Trophoblast cell (in vitro differentiated cells and primary cell): ENCODE measurements at regions not wholly inside any gene's neighbourhood (a gene's known extent, or its start where the extent isn't known, plus 50 kb on each side); places are given as distances from the start of the nearest gene placed in this dataset.

Source experiments
- DNase-seq, 2 donors: peaks; one replicate each; pipeline ENCODE4 v3.0.0-alpha.2; 2016
- H2AFZ ChIP-seq: 2 replicates; pipeline ENCODE4 v1.6.1; 2013; ENCODE audit warnings: low read length, moderate library complexity, mild to moderate bottlenecking; ENCODE audit not compliant: insufficient read depth, poor library complexity
- H2AK5ac ChIP-seq: 2 replicates; pipeline ENCODE4 v1.6.1; 2013; ENCODE audit warnings: mild to moderate bottlenecking, low read length
- H2BK120ac ChIP-seq: 2 replicates; pipeline ENCODE4 v1.6.1; 2013; ENCODE audit warnings: low read length, mild to moderate bottlenecking, moderate library complexity; ENCODE audit not compliant: insufficient read depth, poor library complexity
- H2BK12ac ChIP-seq: 2 replicates; pipeline ENCODE4 v1.6.1; 2013; ENCODE audit warnings: mild to moderate bottlenecking, low read length, moderate library complexity
- H2BK5ac ChIP-seq: 2 replicates; pipeline ENCODE4 v1.6.1; 2013; ENCODE audit warnings: low read length, low read depth, moderate library complexity, mild to moderate bottlenecking; ENCODE audit not compliant: poor library complexity
- H3K14ac ChIP-seq: 2 replicates; pipeline ENCODE4 v1.6.1; 2013; ENCODE audit warnings: mild to moderate bottlenecking, low read length
- H3K18ac ChIP-seq: 2 replicates; pipeline ENCODE4 v1.6.1; 2013; ENCODE audit warnings: mild to moderate bottlenecking, low read length
- H3K23ac ChIP-seq: 2 replicates; pipeline ENCODE4 v1.6.1; 2013; ENCODE audit warnings: low read length
- H3K27ac ChIP-seq: 2 replicates; pipeline ENCODE4 v1.5.1; 2013; ENCODE audit warnings: low read depth, mild to moderate bottlenecking, inconsistent platforms, low read length, moderate library complexity
- H3K27me3 ChIP-seq: 2 replicates; pipeline ENCODE4 v1.6.1; 2013; ENCODE audit warnings: inconsistent platforms, mild to moderate bottlenecking, low read length, moderate library complexity; ENCODE audit not compliant: insufficient read depth
- H3K36me3 ChIP-seq, 2 experiments: 1 replicate in 1 of 2; 2 replicates in 1 of 2; pipeline ENCODE4 v1.6.1; 2013; ENCODE audit warnings: low read length in 2 of 2, mild to moderate bottlenecking in 2 of 2, moderate library complexity in 1 of 2; ENCODE audit not compliant: insufficient read depth in 2 of 2, control insufficient read depth in 1 of 2
- H3K4ac ChIP-seq: 2 replicates; pipeline ENCODE4 v1.6.1; 2013; ENCODE audit warnings: low read depth, mild to moderate bottlenecking, low read length, moderate library complexity
- H3K4me1 ChIP-seq, 2 experiments: 1 replicate in 1 of 2; 2 replicates in 1 of 2; pipeline ENCODE4 v1.6.1; 2013; ENCODE audit warnings: low read length in 2 of 2, mild to moderate bottlenecking in 2 of 2, moderate library complexity in 1 of 2; ENCODE audit not compliant: insufficient read depth in 2 of 2, control insufficient read depth in 1 of 2
- H3K4me2 ChIP-seq: 2 replicates; pipeline ENCODE4 v1.6.1; 2013; ENCODE audit warnings: inconsistent platforms, mild to moderate bottlenecking, low read length, moderate library complexity
- H3K4me3 ChIP-seq: 2 replicates; pipeline ENCODE4 v1.5.1; 2013; ENCODE audit warnings: mild to moderate bottlenecking, low read depth, low read length, inconsistent platforms
- H3K79me1 ChIP-seq: one replicate; pipeline ENCODE4 v1.6.1; 2013; ENCODE audit warnings: low read length
- H3K79me2 ChIP-seq: 2 replicates; pipeline ENCODE4 v1.6.1; 2013; ENCODE audit warnings: low read length, mild to moderate bottlenecking; ENCODE audit not compliant: control insufficient read depth, insufficient read depth, poor library complexity
- H3K9ac ChIP-seq: 2 replicates; pipeline ENCODE4 v1.6.1; 2013; ENCODE audit warnings: mild to moderate bottlenecking, low read length
- H3K9me3 ChIP-seq: 2 replicates; pipeline ENCODE4 v1.6.1; 2013; ENCODE audit warnings: low read depth, mild to moderate bottlenecking, control low read depth, inconsistent platforms, low read length; ENCODE audit not compliant: insufficient read depth
- H4K12ac ChIP-seq: 2 replicates; pipeline ENCODE4 v1.6.1; 2013; ENCODE audit warnings: low read depth, mild to moderate bottlenecking, low read length, moderate library complexity
- H4K8ac ChIP-seq: 2 replicates; pipeline ENCODE4 v1.6.1; 2013; ENCODE audit warnings: low read depth, mild to moderate bottlenecking, low read length, moderate library complexity
- H4K91ac ChIP-seq: one replicate; pipeline ENCODE4 v1.6.1; 2013; ENCODE audit warnings: low read depth, mild to moderate bottlenecking, low read length, moderate library complexity
- WGBS: extraction: QIAGEN DNeasy Blood & Tissue Kit; methylation state at CpG from one replicate; pipeline ENCODE4 v1.1.7; 2013; ENCODE audit warnings: missing lambda C conversion rate; ENCODE audit not compliant: insufficient read length, insufficient coverage; ENCODE audit errors: extremely low coverage; 5-methylcytosine and 5-hydroxymethylcytosine counted together

GRCh38 chr4:36004204-36004851, 240.0 kb downstream of the ARAP2 start:
- Histone ChIP-seq H2BK5ac (no peak overlapping the region), H3K23ac (no peak overlapping the region), H4K8ac (no peak overlapping the region), H3K9me3 (no peaks in the 10 kb centered on the region), H2BK12ac (no peak overlapping the region), H3K36me3 (no peaks in the 10 kb centered on the region), H3K4me2 (no peak overlapping the region), H3K4me3 (no peak overlapping the region), H3K4ac (no peak overlapping the region), H2AK5ac (no peak overlapping the region), H3K4me1 (no peaks in the 10 kb centered on the region), H3K79me1 (no peaks in the 10 kb centered on the region), H4K12ac (no peak overlapping the region), H3K79me2 (no peaks in the 10 kb centered on the region), H4K91ac (no peak overlapping the region), H2BK120ac (no peak overlapping the region), H3K9ac (no peak overlapping the region), H3K18ac (no peak overlapping the region), H3K27me3 (no peaks in the 10 kb centered on the region), H3K14ac (no peak overlapping the region), H2AFZ (no peak overlapping the region), H3K27ac (no peak overlapping the region)
- DNase-seq = peak in 1 of 2 donors; percentile 64
- WGBS = no CpG with 5 or more reads among the region's 2 CpGs

- Histone ChIP-seq H2BK5ac (no peak overlapping the region), H4K8ac (no peak overlapping the region), H3K4me2 (no peak overlapping the region), H4K12ac (no peak overlapping the region), H3K27me3 (no peaks in the 10 kb centered on the region), H3K79me2 (no peaks in the 10 kb centered on the region), H3K9ac (no peak overlapping the region), H3K23ac (no peak overlapping the region), H2AK5ac (no peak overlapping the region), H3K4me3 (no peak overlapping the region), H3K36me3 (no peaks in the 10 kb centered on the region), H3K79me1 (no peaks in the 10 kb centered on the region), H3K4me1 (no peaks in the 10 kb centered on the region), H3K27ac (no peak overlapping the region), H2BK12ac (no peak overlapping the region), H3K9me3 (no peaks in the 10 kb centered on the region), H3K18ac (no peak overlapping the region), H2AFZ (no peak overlapping the region), H3K4ac (no peak overlapping the region), H3K14ac (no peak overlapping the region), H4K91ac (no peak overlapping the region), H2BK120ac (no peak overlapping the region)
- peak in 1 of 2 donors; percentile 11 for DNase-seq
- no CpG with 5 or more reads among the region's 5 CpGs for WGBS
These were observed 238.1 kb downstream of the ARAP2 start for GRCh38 chr4:36006226-36006625.

GRCh38 chr4:36010397-36010929, 233.9 kb downstream of the ARAP2 start:
- no peaks in the 10 kb centered on the region for H3K27me3 ChIP-seq
- no peak for DNase-seq
- H3K36me3 ChIP-seq = no peaks in the 10 kb centered on the region
- no peak overlapping the region for H3K18ac ChIP-seq
- no peak overlapping the region for H4K8ac ChIP-seq
- no peaks in the 10 kb centered on the region for H3K9me3 ChIP-seq
- H3K27ac ChIP-seq = no peak overlapping the region
- H3K9ac ChIP-seq = no peak overlapping the region
- H4K91ac ChIP-seq = no peak overlapping the region
- H3K79me1 ChIP-seq = no peaks in the 10 kb centered on the region
- no peak overlapping the region for H2BK120ac ChIP-seq
- no peak overlapping the region for H2AFZ ChIP-seq
- H4K12ac ChIP-seq = no peak overlapping the region
- H2AK5ac ChIP-seq = no peak overlapping the region
- H3K79me2 ChIP-seq = no peaks in the 10 kb centered on the region
- no peak overlapping the region for H3K4me3 ChIP-seq
- H2BK12ac ChIP-seq = no peak overlapping the region
- H3K4ac ChIP-seq = no peak overlapping the region
- H3K4me1 ChIP-seq = no peaks in the 10 kb centered on the region
- no peak overlapping the region for H3K14ac ChIP-seq
- H3K4me2 ChIP-seq = no peak overlapping the region
- WGBS = no CpG with 5 or more reads among the region's 4 CpGs
- H3K23ac ChIP-seq = peak overlapping the region; percentile 47
- no peak overlapping the region for H2BK5ac ChIP-seq

- no peaks in the 10 kb centered on the region for H3K79me1 ChIP-seq
- H3K4me3 ChIP-seq = no peak overlapping the region
- no peak overlapping the region for H2BK12ac ChIP-seq
- H3K79me2 ChIP-seq = no peaks in the 10 kb centered on the region
- H3K9me3 ChIP-seq = no peaks in the 10 kb centered on the region
- H3K18ac ChIP-seq = no peak overlapping the region
- H2BK5ac ChIP-seq = no peak overlapping the region
- H4K12ac ChIP-seq = no peak overlapping the region
- H3K4me1 ChIP-seq = no peaks in the 10 kb centered on the region
- no peak overlapping the region for H2BK120ac ChIP-seq
- H2AK5ac ChIP-seq = no peak overlapping the region
- no peak overlapping the region for H3K14ac ChIP-seq
- H3K27ac ChIP-seq = no peak overlapping the region
- H3K23ac ChIP-seq = no peak overlapping the region
- H3K4me2 ChIP-seq = no peak overlapping the region
- no peak overlapping the region for H3K9ac ChIP-seq
- H3K36me3 ChIP-seq = no peaks in the 10 kb centered on the region
- H3K27me3 ChIP-seq = no peaks in the 10 kb centered on the region
- H4K91ac ChIP-seq = no peak overlapping the region
- DNase-seq = peak in 1 of 2 donors; percentile 11
- no peak overlapping the region for H4K8ac ChIP-seq
- H2AFZ ChIP-seq = no peak overlapping the region
- no peak overlapping the region for H3K4ac ChIP-seq
These were observed 232.9 kb downstream of the ARAP2 start for GRCh38 chr4:36011381-36011780.
